ENCODE measurements at regions not wholly inside any gene's neighbourhood (a gene's known extent, or its start where the extent isn't known, plus 50 kb on each side); places are given as distances from the start of the nearest gene placed in this dataset.

DNA sequence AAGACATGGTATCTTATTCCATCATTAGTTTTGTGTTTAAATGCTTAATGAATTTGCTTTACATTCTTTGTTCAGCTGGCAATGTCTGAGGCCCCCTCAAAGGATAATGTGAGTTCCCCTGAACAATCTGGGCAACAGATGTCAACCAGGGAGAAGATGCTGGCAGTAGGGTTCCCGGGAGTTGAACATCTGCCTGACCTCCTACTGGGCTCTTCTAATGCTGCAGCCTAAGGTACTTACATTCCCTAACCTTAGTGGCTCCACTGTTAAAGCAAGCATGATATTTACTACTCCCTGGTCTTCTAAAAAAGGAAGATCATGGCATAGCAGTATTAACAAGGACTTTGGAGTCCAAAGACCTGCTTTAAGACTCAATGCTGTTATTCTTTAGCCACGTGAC lies 574.9 kb upstream of the NR5A2 start:
- no peaks in the 10 kb centered on the region for H3K9me3 ChIP-seq (ENCODE audit: control insufficient read depth, insufficient read depth, low read depth, low read length)
- H3K4me1 ChIP-seq (ENCODE audit: control insufficient read depth, insufficient read depth, low read length) = no peaks in the 10 kb centered on the region
- POLR2A ChIA-PET = no interaction called here
- ATAC-seq (no peak), DNase-seq (ENCODE audit: low read depth, low spot score) (no peak)
- in situ Hi-C loops (cut with HindIII; ENCODE audit: low pct_unique_long_range_greater_than_20kb, low sequenced_read_pairs) = no loop called here
- no peak overlapping the region for H3K4me3 ChIP-seq (ENCODE audit: low read depth in 2 of 2, low read length in 2 of 2)
- TF ChIP-seq TCF7L2 (IDR thresholded peaks at IDR 0.05; ENCODE audit: low read depth, low read length) (no peak), POLR2AphosphoS5 (IDR thresholded peaks at IDR 0.05; ENCODE audit: low read depth, low read length) (no peak), SIN3A (IDR thresholded peaks at IDR 0.05; ENCODE audit: borderline replicate concordance, insufficient read depth, low read depth, low read length) (no peak)
- TF ChIP-seq, protein P1, sequence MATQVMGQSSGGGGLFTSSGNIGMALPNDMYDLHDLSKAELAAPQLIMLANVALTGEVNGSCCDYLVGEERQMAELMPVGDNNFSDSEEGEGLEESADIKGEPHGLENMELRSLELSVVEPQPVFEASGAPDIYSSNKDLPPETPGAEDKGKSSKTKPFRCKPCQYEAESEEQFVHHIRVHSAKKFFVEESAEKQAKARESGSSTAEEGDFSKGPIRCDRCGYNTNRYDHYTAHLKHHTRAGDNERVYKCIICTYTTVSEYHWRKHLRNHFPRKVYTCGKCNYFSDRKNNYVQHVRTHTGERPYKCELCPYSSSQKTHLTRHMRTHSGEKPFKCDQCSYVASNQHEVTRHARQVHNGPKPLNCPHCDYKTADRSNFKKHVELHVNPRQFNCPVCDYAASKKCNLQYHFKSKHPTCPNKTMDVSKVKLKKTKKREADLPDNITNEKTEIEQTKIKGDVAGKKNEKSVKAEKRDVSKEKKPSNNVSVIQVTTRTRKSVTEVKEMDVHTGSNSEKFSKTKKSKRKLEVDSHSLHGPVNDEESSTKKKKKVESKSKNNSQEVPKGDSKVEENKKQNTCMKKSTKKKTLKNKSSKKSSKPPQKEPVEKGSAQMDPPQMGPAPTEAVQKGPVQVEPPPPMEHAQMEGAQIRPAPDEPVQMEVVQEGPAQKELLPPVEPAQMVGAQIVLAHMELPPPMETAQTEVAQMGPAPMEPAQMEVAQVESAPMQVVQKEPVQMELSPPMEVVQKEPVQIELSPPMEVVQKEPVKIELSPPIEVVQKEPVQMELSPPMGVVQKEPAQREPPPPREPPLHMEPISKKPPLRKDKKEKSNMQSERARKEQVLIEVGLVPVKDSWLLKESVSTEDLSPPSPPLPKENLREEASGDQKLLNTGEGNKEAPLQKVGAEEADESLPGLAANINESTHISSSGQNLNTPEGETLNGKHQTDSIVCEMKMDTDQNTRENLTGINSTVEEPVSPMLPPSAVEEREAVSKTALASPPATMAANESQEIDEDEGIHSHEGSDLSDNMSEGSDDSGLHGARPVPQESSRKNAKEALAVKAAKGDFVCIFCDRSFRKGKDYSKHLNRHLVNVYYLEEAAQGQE (IDR thresholded peaks at IDR 0.05; ENCODE audit: insufficient read depth in 1 of 2, low read depth in 2 of 2, low read length in 1 of 2) = no peak
- TF ChIP-seq, protein P2, sequence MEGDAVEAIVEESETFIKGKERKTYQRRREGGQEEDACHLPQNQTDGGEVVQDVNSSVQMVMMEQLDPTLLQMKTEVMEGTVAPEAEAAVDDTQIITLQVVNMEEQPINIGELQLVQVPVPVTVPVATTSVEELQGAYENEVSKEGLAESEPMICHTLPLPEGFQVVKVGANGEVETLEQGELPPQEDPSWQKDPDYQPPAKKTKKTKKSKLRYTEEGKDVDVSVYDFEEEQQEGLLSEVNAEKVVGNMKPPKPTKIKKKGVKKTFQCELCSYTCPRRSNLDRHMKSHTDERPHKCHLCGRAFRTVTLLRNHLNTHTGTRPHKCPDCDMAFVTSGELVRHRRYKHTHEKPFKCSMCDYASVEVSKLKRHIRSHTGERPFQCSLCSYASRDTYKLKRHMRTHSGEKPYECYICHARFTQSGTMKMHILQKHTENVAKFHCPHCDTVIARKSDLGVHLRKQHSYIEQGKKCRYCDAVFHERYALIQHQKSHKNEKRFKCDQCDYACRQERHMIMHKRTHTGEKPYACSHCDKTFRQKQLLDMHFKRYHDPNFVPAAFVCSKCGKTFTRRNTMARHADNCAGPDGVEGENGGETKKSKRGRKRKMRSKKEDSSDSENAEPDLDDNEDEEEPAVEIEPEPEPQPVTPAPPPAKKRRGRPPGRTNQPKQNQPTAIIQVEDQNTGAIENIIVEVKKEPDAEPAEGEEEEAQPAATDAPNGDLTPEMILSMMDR (IDR thresholded peaks at IDR 0.05) = no peak
- no peaks in the 10 kb centered on the region for H3K27me3 ChIP-seq (ENCODE audit: control insufficient read depth, insufficient read depth, low read length)
- CTCF ChIA-PET = no interaction called here
- BruUV-seq (replicated peaks) = no TSS peak
- H3K36me3 ChIP-seq (ENCODE audit: control insufficient read depth, insufficient read depth, low read length) = no peaks in the 10 kb centered on the region
- intact Hi-C loops (cut with micrococcal nuclease; ENCODE audit: unreplicated experiment) = no loop called here
- H3K27ac ChIP-seq (ENCODE audit: low read length) = no peak overlapping the region

DNA sequence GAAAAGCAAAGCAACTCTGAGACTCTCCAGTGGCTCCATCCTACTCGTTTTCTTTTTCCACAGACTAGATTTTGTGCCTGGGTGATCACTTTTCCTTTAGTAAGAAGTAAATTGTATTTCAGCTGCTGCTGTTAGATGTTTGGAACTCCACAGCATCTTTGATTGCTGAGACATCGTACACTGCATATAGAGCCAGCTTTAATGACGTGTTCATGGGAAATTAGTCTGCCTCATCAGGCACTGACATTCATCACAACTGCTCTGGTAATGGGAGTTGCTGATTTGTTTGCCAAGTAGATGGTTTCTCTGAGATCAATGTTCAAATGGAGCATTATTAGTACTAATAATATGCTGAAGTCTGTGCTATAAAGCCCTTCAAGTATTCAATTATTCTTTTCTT lies 573.8 kb upstream of the NR5A2 start:
- H3K27me3 ChIP-seq (ENCODE audit: control insufficient read depth, insufficient read depth, low read length) = no peaks in the 10 kb centered on the region
- H3K27ac ChIP-seq (ENCODE audit: low read length) = no peak overlapping the region
- CTCF ChIA-PET = no interaction called here
- no peaks in the 10 kb centered on the region for H3K9me3 ChIP-seq (ENCODE audit: control insufficient read depth, insufficient read depth, low read depth, low read length)
- no peaks in the 10 kb centered on the region for H3K4me1 ChIP-seq (ENCODE audit: control insufficient read depth, insufficient read depth, low read length)
- DNase-seq (ENCODE audit: low read depth, low spot score) (no peak), ATAC-seq (no peak)
- TF ChIP-seq, protein P2 (IDR thresholded peaks at IDR 0.05) = no peak
- TF ChIP-seq, protein P1 (IDR thresholded peaks at IDR 0.05; ENCODE audit: insufficient read depth in 1 of 2, low read depth in 2 of 2, low read length in 1 of 2) = no peak
- TF ChIP-seq POLR2AphosphoS5 (IDR thresholded peaks at IDR 0.05; ENCODE audit: low read depth, low read length) (no peak), TCF7L2 (IDR thresholded peaks at IDR 0.05; ENCODE audit: low read depth, low read length) (no peak), SIN3A (IDR thresholded peaks at IDR 0.05; ENCODE audit: borderline replicate concordance, insufficient read depth, low read depth, low read length) (no peak)
- no TSS peak for BruUV-seq (replicated peaks)
- no peaks in the 10 kb centered on the region for H3K36me3 ChIP-seq (ENCODE audit: control insufficient read depth, insufficient read depth, low read length)
- intact Hi-C loops (cut with micrococcal nuclease; ENCODE audit: unreplicated experiment) (no loop called here), in situ Hi-C loops (cut with HindIII; ENCODE audit: low pct_unique_long_range_greater_than_20kb, low sequenced_read_pairs) (no loop called here)
- H3K4me3 ChIP-seq (ENCODE audit: low read depth in 2 of 2, low read length in 2 of 2) = no peak overlapping the region
- POLR2A ChIA-PET = no interaction called here
